ENCODE measurements at regions not wholly inside any gene's neighbourhood (a gene's known extent, or its start where the extent isn't known, plus 50 kb on each side); places are given as distances from the start of the nearest gene placed in this dataset.

DNA sequence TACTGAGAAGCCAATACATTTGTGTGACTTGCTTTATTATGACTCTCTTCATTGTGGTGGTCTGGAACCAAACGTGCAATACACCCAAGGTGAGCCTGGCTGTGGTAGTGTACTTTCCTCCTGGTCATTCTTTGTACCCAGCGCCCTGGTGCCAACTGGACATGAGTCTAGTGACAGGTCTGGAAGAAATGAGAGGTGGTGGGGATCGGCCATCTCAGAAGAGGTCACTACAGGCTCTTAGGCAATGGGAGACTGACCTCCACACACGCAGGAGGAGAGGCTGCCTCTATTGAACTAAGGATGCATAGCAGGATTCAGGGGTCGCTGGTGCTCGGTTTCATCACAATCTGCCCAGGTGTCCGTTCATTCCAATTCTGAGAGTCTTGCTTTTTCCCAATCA, 56.4 kb upstream of the RTL6 start:
- TF ChIP-seq ZNF324 (tag by site-specific recombination; IDR thresholded peaks at IDR 0.05) (no peak), ZNF623 (tag by site-specific recombination; IDR thresholded peaks at IDR 0.05) (no peak), ZNF830 (tag by site-specific recombination; IDR thresholded peaks at IDR 0.05; ENCODE audit: low read depth) (no peak), KLF16 (tag by site-specific recombination; IDR thresholded peaks at IDR 0.05) (no peak), GLIS2 (tag by site-specific recombination; IDR thresholded peaks at IDR 0.05) (no peak), ZNF76 (tag by site-specific recombination; IDR thresholded peaks at IDR 0.05; ENCODE audit: borderline replicate concordance, low read depth) (no peak), HOXC10 (CRISPR knock-in tag; IDR thresholded peaks at IDR 0.05) (no peak), ZNF677 (tag by site-specific recombination; IDR thresholded peaks at IDR 0.05) (no peak), ZNF202 (tag by site-specific recombination; IDR thresholded peaks at IDR 0.05; ENCODE audit: borderline replicate concordance) (no peak), ZNF10 (tag by site-specific recombination; IDR thresholded peaks at IDR 0.05) (no peak), ZNF785 (tag by site-specific recombination; IDR thresholded peaks at IDR 0.05) (no peak), YY1 (tag by site-specific recombination; IDR thresholded peaks at IDR 0.05) (no peak)
- TF ChIP-seq, protein P1, sequence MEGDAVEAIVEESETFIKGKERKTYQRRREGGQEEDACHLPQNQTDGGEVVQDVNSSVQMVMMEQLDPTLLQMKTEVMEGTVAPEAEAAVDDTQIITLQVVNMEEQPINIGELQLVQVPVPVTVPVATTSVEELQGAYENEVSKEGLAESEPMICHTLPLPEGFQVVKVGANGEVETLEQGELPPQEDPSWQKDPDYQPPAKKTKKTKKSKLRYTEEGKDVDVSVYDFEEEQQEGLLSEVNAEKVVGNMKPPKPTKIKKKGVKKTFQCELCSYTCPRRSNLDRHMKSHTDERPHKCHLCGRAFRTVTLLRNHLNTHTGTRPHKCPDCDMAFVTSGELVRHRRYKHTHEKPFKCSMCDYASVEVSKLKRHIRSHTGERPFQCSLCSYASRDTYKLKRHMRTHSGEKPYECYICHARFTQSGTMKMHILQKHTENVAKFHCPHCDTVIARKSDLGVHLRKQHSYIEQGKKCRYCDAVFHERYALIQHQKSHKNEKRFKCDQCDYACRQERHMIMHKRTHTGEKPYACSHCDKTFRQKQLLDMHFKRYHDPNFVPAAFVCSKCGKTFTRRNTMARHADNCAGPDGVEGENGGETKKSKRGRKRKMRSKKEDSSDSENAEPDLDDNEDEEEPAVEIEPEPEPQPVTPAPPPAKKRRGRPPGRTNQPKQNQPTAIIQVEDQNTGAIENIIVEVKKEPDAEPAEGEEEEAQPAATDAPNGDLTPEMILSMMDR (tag by site-specific recombination; IDR thresholded peaks at IDR 0.05), result no peak
- TF ChIP-seq, protein P2, sequence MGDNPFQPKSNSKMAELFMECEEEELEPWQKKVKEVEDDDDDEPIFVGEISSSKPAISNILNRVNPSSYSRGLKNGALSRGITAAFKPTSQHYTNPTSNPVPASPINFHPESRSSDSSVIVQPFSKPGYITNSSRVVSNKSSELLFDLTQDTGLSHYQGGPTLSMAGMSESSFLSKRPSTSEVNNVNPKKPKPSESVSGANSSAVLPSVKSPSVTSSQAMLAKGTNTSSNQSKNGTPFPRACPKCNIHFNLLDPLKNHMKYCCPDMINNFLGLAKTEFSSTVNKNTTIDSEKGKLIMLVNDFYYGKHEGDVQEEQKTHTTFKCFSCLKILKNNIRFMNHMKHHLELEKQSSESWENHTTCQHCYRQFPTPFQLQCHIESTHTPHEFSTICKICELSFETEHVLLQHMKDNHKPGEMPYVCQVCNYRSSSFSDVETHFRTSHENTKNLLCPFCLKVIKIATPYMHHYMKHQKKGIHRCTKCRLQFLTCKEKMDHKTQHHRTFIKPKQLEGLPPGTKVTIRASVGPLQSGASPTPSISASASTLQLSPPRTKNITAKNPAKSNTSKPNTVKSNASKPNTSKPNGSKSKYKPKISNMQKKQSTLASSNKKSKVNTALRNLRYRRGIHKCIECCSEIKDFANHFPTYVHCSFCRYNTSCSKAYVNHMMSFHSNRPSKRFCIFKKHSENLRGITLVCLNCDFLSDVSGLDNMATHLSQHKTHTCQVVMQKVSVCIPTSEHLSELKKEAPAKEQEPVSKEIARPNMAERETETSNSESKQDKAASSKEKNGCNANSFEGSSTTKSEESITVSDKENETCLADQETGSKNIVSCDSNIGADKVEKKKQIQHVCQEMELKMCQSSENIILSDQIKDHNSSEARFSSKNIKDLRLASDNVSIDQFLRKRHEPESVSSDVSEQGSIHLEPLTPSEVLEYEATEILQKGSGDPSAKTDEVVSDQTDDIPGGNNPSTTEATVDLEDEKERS (tag by site-specific recombination; IDR thresholded peaks at IDR 0.05), result no peak
